Mesenchymal stem cell (in vitro differentiated cells and primary cell): ENCODE measurements at regions not wholly inside any gene's neighbourhood (a gene's known extent, or its start where the extent isn't known, plus 50 kb on each side); places are given as distances from the start of the nearest gene placed in this dataset.

Experiments used
- DNase-seq: peaks from one replicate; pipeline ENCODE4 v3.0.0-alpha.2; 2013
- H2AFZ ChIP-seq: one replicate; pipeline ENCODE4 v1.6.1; 2013; ENCODE audit warnings: low read depth, mild to moderate bottlenecking, control low read depth, inconsistent platforms, low read length, moderate library complexity
- H2AK5ac ChIP-seq: 2 replicates; pipeline ENCODE4 v1.6.1; 2013; ENCODE audit warnings: low read length, moderate library complexity, mild to moderate bottlenecking, inconsistent platforms; ENCODE audit not compliant: severe bottlenecking
- H2BK120ac ChIP-seq: one replicate; pipeline ENCODE4 v1.6.1; 2013; ENCODE audit warnings: low read depth, mild to moderate bottlenecking, inconsistent platforms, low read length, moderate library complexity
- H2BK12ac ChIP-seq, 2 experiments: one replicate each; pipeline ENCODE4 v1.6.1; 2013; ENCODE audit warnings: inconsistent platforms in 2 of 2, low read length in 2 of 2, mild to moderate bottlenecking in 2 of 2, moderate library complexity in 2 of 2, control low read depth in 1 of 2
- H2BK15ac ChIP-seq: one replicate; pipeline ENCODE4 v1.6.1; 2013; ENCODE audit warnings: mild to moderate bottlenecking, low read depth, inconsistent platforms; ENCODE audit not compliant: poor library complexity, severe bottlenecking
- H2BK5ac ChIP-seq: 2 replicates; pipeline ENCODE4 v1.6.1; 2013; ENCODE audit warnings: low read depth, mild to moderate bottlenecking, low read length, control low read depth, inconsistent platforms; ENCODE audit not compliant: poor library complexity, severe bottlenecking
- H3K14ac ChIP-seq, 2 experiments: one replicate each; pipeline ENCODE4 v1.6.1; 2013; ENCODE audit warnings: inconsistent platforms in 2 of 2, low read length in 2 of 2, control low read depth in 1 of 2, mild to moderate bottlenecking in 1 of 2, moderate library complexity in 1 of 2
- H3K18ac ChIP-seq, 2 experiments: one replicate each; pipeline ENCODE4 v1.6.1; 2013; ENCODE audit warnings: inconsistent platforms in 2 of 2, low read length in 2 of 2, control low read depth in 1 of 2, low read depth in 1 of 2, mild to moderate bottlenecking in 1 of 2
- H3K23ac ChIP-seq, 2 experiments: one replicate each; pipeline ENCODE4 v1.6.1; 2013; ENCODE audit warnings: inconsistent platforms in 2 of 2, low read length in 2 of 2, mild to moderate bottlenecking in 2 of 2, moderate library complexity in 2 of 2, control low read depth in 1 of 2
- H3K27ac ChIP-seq: 2 replicates; pipeline ENCODE4 v1.5.1; 2013; ENCODE audit warnings: mild to moderate bottlenecking, moderate library complexity, low read length, control low read depth, inconsistent platforms; ENCODE audit not compliant: poor library complexity, severe bottlenecking
- H3K27me3 ChIP-seq, 2 experiments: 2 replicates each; pipeline versions ENCODE4 v1.6.1 to v1.7.0; 2013; ENCODE audit warnings: low read length in 2 of 2, mild to moderate bottlenecking in 2 of 2, moderate library complexity in 2 of 2, control low read depth in 1 of 2, inconsistent platforms in 1 of 2; ENCODE audit not compliant: control insufficient read depth in 1 of 2, insufficient read depth in 1 of 2
- H3K36me3 ChIP-seq, 2 experiments: 2 replicates each; pipeline versions ENCODE4 v1.6.1 to v1.7.0; 2013; ENCODE audit warnings: low read length in 2 of 2, control low read depth in 1 of 2, inconsistent platforms in 1 of 2, low read depth in 1 of 2, mild to moderate bottlenecking in 1 of 2; ENCODE audit not compliant: insufficient read depth in 2 of 2, control insufficient read depth in 1 of 2
- H3K4ac ChIP-seq, 2 experiments: one replicate each; pipeline ENCODE4 v1.6.1; 2013; ENCODE audit warnings: inconsistent platforms in 2 of 2, low read length in 2 of 2, mild to moderate bottlenecking in 2 of 2, moderate library complexity in 2 of 2, control low read depth in 1 of 2, low read depth in 1 of 2
- H3K4me1 ChIP-seq: 2 replicates; pipeline ENCODE4 v1.6.1; 2013; ENCODE audit warnings: low read depth, low read length, control low read depth; ENCODE audit not compliant: control insufficient read depth, insufficient read depth
- H3K4me2 ChIP-seq: 2 replicates; pipeline ENCODE4 v1.6.1; 2013; ENCODE audit warnings: low read length, mild to moderate bottlenecking, inconsistent platforms; ENCODE audit not compliant: poor library complexity, severe bottlenecking
- H3K4me3 ChIP-seq, 2 experiments: 2 replicates each; pipeline versions ENCODE4 v1.5.1 to v1.7.0; 2013; ENCODE audit warnings: low read length in 2 of 2, mild to moderate bottlenecking in 2 of 2, control low read depth in 1 of 2, low read depth in 1 of 2; ENCODE audit not compliant: insufficient read depth in 1 of 2
- H3K79me1 ChIP-seq: replicated peaks from 2 replicates; pipeline ENCODE4 v1.6.1; 2013; ENCODE audit warnings: mild to moderate bottlenecking, control low read depth, low read length, inconsistent platforms; ENCODE audit not compliant: poor library complexity, severe bottlenecking
- H3K9ac ChIP-seq: 2 replicates; pipeline ENCODE4 v1.7.0; 2013; ENCODE audit warnings: mild to moderate bottlenecking, low read length, moderate library complexity
- H3K9me3 ChIP-seq: 2 replicates; pipeline ENCODE4 v1.7.0; 2013; ENCODE audit warnings: mild to moderate bottlenecking, low read length; ENCODE audit not compliant: control insufficient read depth
- H4K8ac ChIP-seq: one replicate; pipeline ENCODE4 v1.6.1; 2013; ENCODE audit warnings: inconsistent platforms, mild to moderate bottlenecking, low read length, moderate library complexity
- H4K91ac ChIP-seq: one replicate; pipeline ENCODE4 v1.6.1; 2013; ENCODE audit warnings: mild to moderate bottlenecking, low read length, inconsistent platforms
- WGBS: methylation state at CpG from one replicate; pipeline ENCODE4 v1.1.7; 2013; ENCODE audit warnings: mixed read lengths; 5-methylcytosine and 5-hydroxymethylcytosine counted together

DNA sequence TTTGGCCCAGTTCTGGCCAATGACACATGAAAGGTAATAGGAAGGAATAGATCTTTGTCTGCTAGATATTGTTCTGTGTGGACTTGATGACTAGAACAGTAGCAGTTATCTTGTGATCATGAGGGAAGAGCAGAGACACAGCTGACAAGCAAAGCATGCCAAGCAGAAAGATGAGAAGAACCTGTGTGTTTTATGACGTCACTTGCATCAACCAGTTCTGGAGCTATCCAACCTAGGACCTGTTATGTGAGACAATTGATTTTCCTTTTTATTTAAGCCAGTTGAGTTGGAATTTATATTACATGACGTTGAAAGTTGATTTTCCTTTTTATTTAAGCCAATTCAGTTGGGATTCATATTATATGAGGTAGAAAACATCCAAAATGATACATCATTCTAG, 143.2 kb downstream of the MCHR2 start:
- H2AK5ac ChIP-seq, result no peak overlapping the region
- H3K4me2 ChIP-seq, result no peak overlapping the region
- no peak for DNase-seq
- H3K4me3 ChIP-seq, result no peak overlapping the region
- no peak overlapping the region for H3K18ac ChIP-seq
- no peak overlapping the region for H3K9ac ChIP-seq
- no peak overlapping the region for H2BK12ac ChIP-seq
- H2BK15ac ChIP-seq, result no peak overlapping the region
- H4K91ac ChIP-seq, result no peak overlapping the region
- H3K27me3 ChIP-seq, result peaks cover 0 to 7% of the 10 kb centered on the region in 2 experiments
- no peaks in the 10 kb centered on the region for H3K4me1 ChIP-seq
- no peaks in the 10 kb centered on the region for H3K9me3 ChIP-seq
- no peak overlapping the region for H2BK5ac ChIP-seq
- no peaks in the 10 kb centered on the region for H3K36me3 ChIP-seq
- H2AFZ ChIP-seq, result no peak overlapping the region
- no peak overlapping the region for H3K4ac ChIP-seq
- no peak overlapping the region for H3K14ac ChIP-seq
- no peak overlapping the region for H2BK120ac ChIP-seq
- WGBS, result 82% methylated on average over 1 of the region's 2 CpGs
- H4K8ac ChIP-seq, result no peak overlapping the region
- H3K27ac ChIP-seq, result no peak overlapping the region
- H3K79me1 ChIP-seq, result no peaks in the 10 kb centered on the region
- no peak overlapping the region for H3K23ac ChIP-seq

DNA sequence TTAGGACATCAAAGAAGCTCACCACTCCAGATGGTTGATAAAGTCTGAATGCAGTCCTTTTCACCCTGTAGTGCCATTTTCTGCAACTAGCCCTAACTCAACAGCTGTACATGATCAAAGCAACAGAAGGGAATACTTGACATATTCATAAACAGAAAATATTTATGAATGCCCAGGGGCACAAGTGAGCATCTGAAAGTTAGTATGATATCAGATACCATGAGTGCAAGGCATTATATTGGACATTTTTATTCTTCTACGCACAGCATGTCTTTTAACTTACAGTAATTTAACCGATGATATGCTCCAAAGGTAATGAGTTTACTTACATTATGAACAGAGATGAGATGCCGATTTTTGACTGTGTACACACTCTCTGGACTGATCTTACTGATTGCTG, 142.0 kb downstream of the MCHR2 start:
- H3K4me1 ChIP-seq, result no peaks in the 10 kb centered on the region
- no peaks in the 10 kb centered on the region for H3K9me3 ChIP-seq
- H3K27ac ChIP-seq, result no peak overlapping the region
- H2BK5ac ChIP-seq, result no peak overlapping the region
- H2AK5ac ChIP-seq, result no peak overlapping the region
- no peaks in the 10 kb centered on the region for H3K79me1 ChIP-seq
- no peak overlapping the region for H3K18ac ChIP-seq
- H3K4ac ChIP-seq, result no peak overlapping the region
- no peak overlapping the region for H2BK15ac ChIP-seq
- H2BK12ac ChIP-seq, result no peak overlapping the region
- H3K9ac ChIP-seq, result no peak overlapping the region
- peaks cover 0 to 4% of the 10 kb centered on the region in 2 experiments for H3K27me3 ChIP-seq
- H3K36me3 ChIP-seq, result no peaks in the 10 kb centered on the region
- 97% methylated on average over 3 of the region's 3 CpGs for WGBS
- no peak overlapping the region for H4K8ac ChIP-seq
- H2BK120ac ChIP-seq, result no peak overlapping the region
- H3K23ac ChIP-seq, result no peak overlapping the region
- H4K91ac ChIP-seq, result no peak overlapping the region
- H3K4me2 ChIP-seq, result no peak overlapping the region
- no peak overlapping the region for H3K4me3 ChIP-seq
- DNase-seq, result no peak
- H3K14ac ChIP-seq, result no peak overlapping the region
- H2AFZ ChIP-seq, result no peak overlapping the region

GRCh38 chr6:99867026-99867425, 127.0 kb downstream of the MCHR2 start:
- Histone ChIP-seq H3K4me3 (no peak overlapping the region), H2AK5ac (no peak overlapping the region), H3K27ac (no peak overlapping the region), H3K9ac (no peak overlapping the region), H3K18ac (no peak overlapping the region), H4K8ac (no peak overlapping the region), H3K9me3 (no peaks in the 10 kb centered on the region), H2BK120ac (no peak overlapping the region), H3K27me3 (peaks cover 13 to 14% of the 10 kb centered on the region in 2 experiments), H4K91ac (no peak overlapping the region), H2BK5ac (no peak overlapping the region), H2BK15ac (no peak overlapping the region), H3K23ac (no peak overlapping the region), H3K79me1 (no peaks in the 10 kb centered on the region), H2AFZ (no peak overlapping the region), H2BK12ac (no peak overlapping the region), H3K14ac (no peak overlapping the region), H3K4ac (no peak overlapping the region), H3K4me1 (no peaks in the 10 kb centered on the region), H3K36me3 (no peaks in the 10 kb centered on the region), H3K4me2 (no peak overlapping the region)
- no peak for DNase-seq
- WGBS, result 0% methylated on average over 1 of the region's 3 CpGs

DNA sequence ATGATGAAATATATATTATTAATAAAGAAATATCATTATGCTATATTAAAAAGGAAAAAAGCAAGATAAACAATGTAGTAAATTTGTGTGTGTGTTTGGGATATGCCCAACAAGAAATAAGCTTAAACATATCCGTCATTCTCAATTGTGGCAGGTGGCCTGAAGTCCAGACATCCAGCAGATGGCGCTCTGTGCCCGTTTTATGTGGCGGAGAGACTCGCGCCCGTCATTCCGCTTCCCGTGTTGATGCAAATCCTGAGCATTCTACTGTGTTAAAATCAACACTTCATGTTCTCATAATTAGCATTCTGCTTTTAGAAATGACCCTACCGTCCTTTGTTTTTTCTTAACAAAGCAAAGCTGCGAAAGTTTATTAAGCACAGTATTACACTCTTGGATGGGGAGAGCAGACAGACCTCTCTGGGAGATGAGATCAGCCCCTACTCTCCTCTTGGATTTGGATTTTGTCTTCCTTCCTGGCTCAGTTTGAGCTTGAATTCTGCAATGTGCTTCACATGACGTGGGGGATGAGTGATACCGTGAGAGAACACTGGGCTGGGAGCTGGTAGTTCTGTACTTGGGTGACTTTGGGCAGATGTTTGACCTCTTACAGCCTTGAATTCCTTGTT, 125.8 kb downstream of the MCHR2 start:
- no peaks in the 10 kb centered on the region for H3K4me1 ChIP-seq
- H3K36me3 ChIP-seq, result no peaks in the 10 kb centered on the region
- no peak overlapping the region for H2BK120ac ChIP-seq
- H3K23ac ChIP-seq, result no peak overlapping the region
- H3K4me2 ChIP-seq, result no peak overlapping the region
- no peak overlapping the region for H2BK12ac ChIP-seq
- no peak overlapping the region for H3K4ac ChIP-seq
- no peaks in the 10 kb centered on the region for H3K79me1 ChIP-seq
- H3K27ac ChIP-seq, result no peak overlapping the region
- WGBS, result 6% methylated on average over 12 of the region's 13 CpGs
- H3K27me3 ChIP-seq, result peaks cover 13 to 14% of the 10 kb centered on the region in 2 experiments
- H4K8ac ChIP-seq, result no peak overlapping the region
- H3K14ac ChIP-seq, result no peak overlapping the region
- peak; percentile 59 for DNase-seq
- H3K18ac ChIP-seq, result no peak overlapping the region
- H2BK5ac ChIP-seq, result no peak overlapping the region
- H2AFZ ChIP-seq, result no peak overlapping the region
- H2BK15ac ChIP-seq, result no peak overlapping the region
- no peak overlapping the region for H2AK5ac ChIP-seq
- H3K9me3 ChIP-seq, result no peaks in the 10 kb centered on the region
- peak overlapping the region in 1 of 2 experiments; percentile 72 for H3K4me3 ChIP-seq
- H3K9ac ChIP-seq, result peak overlapping the region; percentile 71
- no peak overlapping the region for H4K91ac ChIP-seq
